K562 (cell line): ENCODE measurements at regions not wholly inside any gene's neighbourhood (a gene's known extent, or its start where the extent isn't known, plus 50 kb on each side); places are given as distances from the start of the nearest gene placed in this dataset.

Source experiments
- ATAC-seq: fragments of 200-7000 bp; cut with Tn5 transposase; 3 replicates; pipeline ENCODE4 v1.9.1; 2020; ENCODE audit warnings: moderate library complexity
- BruUV-seq: library from RNA; stranded (reverse); fragments of 400-500 nt; replicated peaks from 2 replicates; lab custom pipeline; 2021; lab: Mats Ljungman, UMichigan
- CTCF ChIA-PET: fragments of 300-600 bp; formaldehyde crosslinking; extraction: SDS; loops from one replicate; lab custom pipeline; 2021; ENCODE audit warnings: low intra/inter-chr PET ratio; lab: Yijun Ruan, JAX
- POLR2A ChIA-PET: fragments of 300-600, 350-650 bp; sonication (Branson Sonifier 250); formaldehyde crosslinking; extraction: SDS; loops from one replicate; lab custom pipeline; 2021; ENCODE audit warnings: antibody characterized with exemption, inconsistent platforms; lab: Yijun Ruan, JAX
- DNase-seq, 4 experiments: peaks; one replicate each; pipeline versions ENCODE4 v3.0.0 to v3.0.0-alpha.2; 2011 to 2018; ENCODE audit warnings: low spot score in 3 of 4, mixed read lengths in 3 of 4; ENCODE audit errors: extremely low read depth in 1 of 4
- FAIRE-seq: peaks from 2 replicates; lab custom pipeline; 2011; peaks lifted over from hg19 to GRCh38; lab: Jason Lieb, UNC
- H2AFZ ChIP-seq: 2 replicates; pipeline ENCODE4 v1.6.0; 2011; ENCODE audit warnings: low read depth, low read length, control low read depth, inconsistent platforms
- H3K27ac ChIP-seq: fragments of 200-600 bp; 3 replicates; pipeline ENCODE4 v1.8.0; 2011; ENCODE audit warnings: low read depth, mild to moderate bottlenecking, control low read depth, inconsistent platforms, low read length, moderate library complexity, mixed read lengths; ENCODE audit errors: extremely low read depth
- H3K27me3 ChIP-seq, 2 experiments: fragments of 300-600 bp in 1 of 2; 2 replicates in 1 of 2; 3 replicates in 1 of 2; pipeline versions ENCODE4 v1.6.0 to v1.8.0; 2011; ENCODE audit warnings: inconsistent platforms in 2 of 2, low read length in 2 of 2, mild to moderate bottlenecking in 1 of 2, mixed read lengths in 1 of 2, moderate library complexity in 1 of 2; ENCODE audit not compliant: control insufficient read depth in 2 of 2, insufficient read depth in 2 of 2
- H3K36me3 ChIP-seq: fragments of 300-600 bp; 3 replicates; pipeline ENCODE4 v1.8.0; 2011; ENCODE audit warnings: mild to moderate bottlenecking, low read length, inconsistent platforms; ENCODE audit not compliant: control insufficient read depth, insufficient read depth
- H3K4me1 ChIP-seq, 2 experiments: fragments of 200-600 bp in 1 of 2; replicated peaks in 1 of 2; 2 replicates in 1 of 2; 3 replicates in 1 of 2; pipeline versions ENCODE4 v1.5.1 to v1.8.0; 2011; ENCODE audit warnings: inconsistent platforms in 2 of 2, low read length in 2 of 2, mild to moderate bottlenecking in 1 of 2, mixed read lengths in 1 of 2, moderate library complexity in 1 of 2; ENCODE audit not compliant: control insufficient read depth in 2 of 2, insufficient read depth in 2 of 2
- H3K4me2 ChIP-seq: 2 replicates; pipeline ENCODE4 v1.6.1; 2011; ENCODE audit warnings: low read length, control low read depth, inconsistent platforms, mixed read lengths; ENCODE audit not compliant: insufficient read depth
- H3K4me3 ChIP-seq: fragments of 200-600 bp; sonication (generic), shearing (Covaris generic); 2 replicates; pipeline ENCODE4 v1.5.1; 2016; ENCODE audit warnings: control low read depth, inconsistent platforms
- H3K79me2 ChIP-seq: fragments of 200-600 bp; 3 replicates; pipeline ENCODE4 v1.8.0; 2011; ENCODE audit warnings: low read length, inconsistent platforms; ENCODE audit not compliant: control insufficient read depth, insufficient read depth
- H3K9ac ChIP-seq, 2 experiments: 2 replicates each; pipeline versions ENCODE4 v1.6.0 to v1.6.1; 2011; ENCODE audit warnings: low read depth in 2 of 2, low read length in 2 of 2, control low read depth in 1 of 2, inconsistent platforms in 1 of 2, mild to moderate bottlenecking in 1 of 2, mixed read lengths in 1 of 2; ENCODE audit not compliant: insufficient read depth in 1 of 2
- H3K9me1 ChIP-seq: one replicate; pipeline ENCODE4 v1.6.0; 2011; ENCODE audit warnings: inconsistent platforms, mild to moderate bottlenecking, low read length, moderate library complexity; ENCODE audit not compliant: control insufficient read depth, insufficient read depth
- H3K9me3 ChIP-seq: replicated peaks from 2 replicates; pipeline ENCODE4 v1.5.1; 2011; ENCODE audit warnings: low read depth, low read length, inconsistent platforms; ENCODE audit not compliant: control insufficient read depth, insufficient read depth
- H4K20me1 ChIP-seq: replicated peaks from 2 replicates; pipeline ENCODE4 v1.6.1; 2011; ENCODE audit warnings: low read length, inconsistent platforms, mixed read lengths; ENCODE audit not compliant: control insufficient read depth, insufficient read depth
- POLR2AphosphoS5 ChIP-seq: IDR thresholded peaks from 2 replicates; pipeline ENCODE4 v1.6.1; 2011; ENCODE audit warnings: mild to moderate bottlenecking, low read depth, low read length, moderate library complexity; ENCODE audit not compliant: control insufficient read depth, insufficient read depth
- POU5F1 ChIP-seq: fragments of 150-350 bp; IDR thresholded peaks from 2 replicates; pipeline ENCODE4 v1.6.1; 2014; ENCODE audit warnings: borderline replicate concordance, low read length, low read depth, mild to moderate bottlenecking; ENCODE audit not compliant: partially characterized antibody
- SREBF1 ChIP-seq: fragments of 150-350 bp; IDR thresholded peaks from 2 replicates; pipeline ENCODE4 v1.6.1; 2014; ENCODE audit warnings: antibody characterized with exemption, low read depth, low read length, borderline replicate concordance
- ZNF239 ChIP-seq: fragments of 250-450 bp; sonication (Bioruptor Pico); IDR thresholded peaks from 2 replicates; pipeline ENCODE4 v1.4.0; 2020; ENCODE audit warnings: mild to moderate bottlenecking
- ZNF316 ChIP-seq: fragments of 450-650 bp; IDR thresholded peaks from 2 replicates; pipeline ENCODE4 v1.6.1; 2016
- ZNF766 ChIP-seq: fragments of 200-800 bp; sonication (Bioruptor generic); conservative IDR thresholded peaks from 2 replicates; pipeline ENCODE4 v1.6.1; 2016; ENCODE audit warnings: missing genetic modification characterization, missing compliant biosample characterization
- WGBS: fragments of 100-300 bp; shearing (Covaris generic); methylation state at CpG from one replicate; pipeline ENCODE4 v1.1.6; 2016; ENCODE audit warnings: low coverage, mixed read lengths; ENCODE audit not compliant: insufficient coverage; ENCODE audit errors: missing lambda C conversion rate; 5-methylcytosine and 5-hydroxymethylcytosine counted together
- in situ Hi-C: fragments of 300-500 bp; cut with MboI; formaldehyde crosslinking; loops from 4 replicates; pipeline ENCODE4 v1.15.0; 2018; ENCODE audit warnings: inconsistent platforms, mixed read lengths
- intact Hi-C: fragments of 100-400 bp; cut with micrococcal nuclease; formaldehyde crosslinking; loops from 2 replicates; pipeline ENCODE4 v1.14.2; 2022
- TF ChIP-seq, protein P1 (sequence below): sonication (generic); formaldehyde crosslinking; IDR thresholded peaks from 2 replicates; pipeline ENCODE4 v1.8.0; 2022; ENCODE audit warnings: mild to moderate bottlenecking, low read depth, missing genetic modification reagents
- TF ChIP-seq, protein P2 (sequence below): fragments of 450-650 bp; IDR thresholded peaks from 2 replicates; pipeline ENCODE4 v1.6.1; 2017; ENCODE audit warnings: antibody characterized with exemption, mild to moderate bottlenecking
- TF ChIP-seq, protein P3 (sequence below): fragments of 250-450 bp; sonication (Bioruptor Pico); IDR thresholded peaks from 2 replicates; pipeline ENCODE4 v1.5.0; 2022; ENCODE audit warnings: mild to moderate bottlenecking
- TF ChIP-seq, protein P4 (sequence below), 2 experiments: fragments of 450-650 bp; conservative IDR thresholded peaks; 2 replicates each; pipeline ENCODE4 v1.6.1; 2017; ENCODE audit warnings: mild to moderate bottlenecking in 2 of 2, moderate library complexity in 2 of 2
- TF ChIP-seq, protein P5 (sequence below), 3 experiments: fragments of 200-800 bp in 1 of 3; sonication (Bioruptor generic) in 1 of 3; sonication (generic) in 1 of 3; formaldehyde crosslinking in 1 of 3; IDR thresholded peaks; 2 replicates each; pipeline versions ENCODE4 v1.6.1 to v1.8.0; 2016 to 2022; ENCODE audit warnings: mild to moderate bottlenecking in 2 of 3, missing compliant biosample characterization in 2 of 3, missing genetic modification characterization in 2 of 3, missing genetic modification reagents in 1 of 3

DNA sequence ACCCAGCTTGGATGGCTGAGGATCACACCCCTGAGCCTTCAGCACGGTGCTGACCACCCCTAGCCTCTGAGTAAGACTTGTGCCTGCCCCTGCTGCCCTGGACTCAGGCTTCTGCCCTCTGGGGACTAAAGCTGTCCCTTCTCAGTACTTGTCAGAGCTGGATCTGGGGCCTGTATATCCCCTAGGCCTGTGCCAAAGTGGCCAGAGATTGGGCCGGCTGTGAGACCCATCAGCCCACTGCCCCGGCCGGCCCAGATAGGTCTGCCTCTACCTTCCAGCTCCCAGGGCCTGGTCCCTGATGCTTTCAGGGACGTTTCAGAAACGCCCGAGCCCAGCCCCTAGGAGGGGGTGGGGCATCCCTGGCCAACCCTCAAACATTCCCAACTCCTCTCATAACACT is 137.8 kb downstream of the ZDHHC20 start:
- DNase-seq (no peak), FAIRE-seq (no peak), ATAC-seq (no peak)
- Histone ChIP-seq H3K4me2 (no peak overlapping the region), H4K20me1 (no peaks in the 10 kb centered on the region), H2AFZ (no peak overlapping the region), H3K27me3 (no peaks in the 10 kb centered on the region; a peak in 1 of 5 replicates), H3K9me1 (no peaks in the 10 kb centered on the region), H3K79me2 (no peaks in the 10 kb centered on the region), H3K9ac (no peak overlapping the region), H3K9me3 (no peaks in the 10 kb centered on the region), H3K27ac (no peak overlapping the region), H3K4me1 (peaks cover 0 to 3% of the 10 kb centered on the region in 2 experiments; a peak in 1 of 5 replicates), H3K4me3 (no peak overlapping the region), H3K36me3 (no peaks in the 10 kb centered on the region)
- in situ Hi-C loops, result no loop called here
- no TSS peak for BruUV-seq
- 13% methylated on average over 7 of the region's 7 CpGs for WGBS
- intact Hi-C loops, result no loop called here
- ChIA-PET POLR2A (no interaction called here), CTCF (no interaction called here)
- TF ChIP-seq SREBF1 (no peak), POLR2AphosphoS5 (no peak), POU5F1 (no peak), ZNF766 (CRISPR knock-in tag) (no peak), ZNF316 (no peak), ZNF239 (no peak)
- TF ChIP-seq, protein P1, sequence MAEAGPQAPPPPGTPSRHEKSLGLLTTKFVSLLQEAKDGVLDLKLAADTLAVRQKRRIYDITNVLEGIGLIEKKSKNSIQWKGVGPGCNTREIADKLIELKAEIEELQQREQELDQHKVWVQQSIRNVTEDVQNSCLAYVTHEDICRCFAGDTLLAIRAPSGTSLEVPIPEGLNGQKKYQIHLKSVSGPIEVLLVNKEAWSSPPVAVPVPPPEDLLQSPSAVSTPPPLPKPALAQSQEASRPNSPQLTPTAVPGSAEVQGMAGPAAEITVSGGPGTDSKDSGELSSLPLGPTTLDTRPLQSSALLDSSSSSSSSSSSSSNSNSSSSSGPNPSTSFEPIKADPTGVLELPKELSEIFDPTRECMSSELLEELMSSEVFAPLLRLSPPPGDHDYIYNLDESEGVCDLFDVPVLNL (CRISPR knock-in tag), result no peak
- TF ChIP-seq, protein P2, sequence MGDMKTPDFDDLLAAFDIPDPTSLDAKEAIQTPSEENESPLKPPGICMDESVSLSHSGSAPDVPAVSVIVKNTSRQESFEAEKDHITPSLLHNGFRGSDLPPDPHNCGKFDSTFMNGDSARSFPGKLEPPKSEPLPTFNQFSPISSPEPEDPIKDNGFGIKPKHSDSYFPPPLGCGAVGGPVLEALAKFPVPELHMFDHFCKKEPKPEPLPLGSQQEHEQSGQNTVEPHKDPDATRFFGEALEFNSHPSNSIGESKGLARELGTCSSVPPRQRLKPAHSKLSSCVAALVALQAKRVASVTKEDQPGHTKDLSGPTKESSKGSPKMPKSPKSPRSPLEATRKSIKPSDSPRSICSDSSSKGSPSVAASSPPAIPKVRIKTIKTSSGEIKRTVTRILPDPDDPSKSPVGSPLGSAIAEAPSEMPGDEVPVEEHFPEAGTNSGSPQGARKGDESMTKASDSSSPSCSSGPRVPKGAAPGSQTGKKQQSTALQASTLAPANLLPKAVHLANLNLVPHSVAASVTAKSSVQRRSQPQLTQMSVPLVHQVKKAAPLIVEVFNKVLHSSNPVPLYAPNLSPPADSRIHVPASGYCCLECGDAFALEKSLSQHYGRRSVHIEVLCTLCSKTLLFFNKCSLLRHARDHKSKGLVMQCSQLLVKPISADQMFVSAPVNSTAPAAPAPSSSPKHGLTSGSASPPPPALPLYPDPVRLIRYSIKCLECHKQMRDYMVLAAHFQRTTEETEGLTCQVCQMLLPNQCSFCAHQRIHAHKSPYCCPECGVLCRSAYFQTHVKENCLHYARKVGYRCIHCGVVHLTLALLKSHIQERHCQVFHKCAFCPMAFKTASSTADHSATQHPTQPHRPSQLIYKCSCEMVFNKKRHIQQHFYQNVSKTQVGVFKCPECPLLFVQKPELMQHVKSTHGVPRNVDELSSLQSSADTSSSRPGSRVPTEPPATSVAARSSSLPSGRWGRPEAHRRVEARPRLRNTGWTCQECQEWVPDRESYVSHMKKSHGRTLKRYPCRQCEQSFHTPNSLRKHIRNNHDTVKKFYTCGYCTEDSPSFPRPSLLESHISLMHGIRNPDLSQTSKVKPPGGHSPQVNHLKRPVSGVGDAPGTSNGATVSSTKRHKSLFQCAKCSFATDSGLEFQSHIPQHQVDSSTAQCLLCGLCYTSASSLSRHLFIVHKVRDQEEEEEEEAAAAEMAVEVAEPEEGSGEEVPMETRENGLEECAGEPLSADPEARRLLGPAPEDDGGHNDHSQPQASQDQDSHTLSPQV, result no peak
- TF ChIP-seq, protein P3, sequence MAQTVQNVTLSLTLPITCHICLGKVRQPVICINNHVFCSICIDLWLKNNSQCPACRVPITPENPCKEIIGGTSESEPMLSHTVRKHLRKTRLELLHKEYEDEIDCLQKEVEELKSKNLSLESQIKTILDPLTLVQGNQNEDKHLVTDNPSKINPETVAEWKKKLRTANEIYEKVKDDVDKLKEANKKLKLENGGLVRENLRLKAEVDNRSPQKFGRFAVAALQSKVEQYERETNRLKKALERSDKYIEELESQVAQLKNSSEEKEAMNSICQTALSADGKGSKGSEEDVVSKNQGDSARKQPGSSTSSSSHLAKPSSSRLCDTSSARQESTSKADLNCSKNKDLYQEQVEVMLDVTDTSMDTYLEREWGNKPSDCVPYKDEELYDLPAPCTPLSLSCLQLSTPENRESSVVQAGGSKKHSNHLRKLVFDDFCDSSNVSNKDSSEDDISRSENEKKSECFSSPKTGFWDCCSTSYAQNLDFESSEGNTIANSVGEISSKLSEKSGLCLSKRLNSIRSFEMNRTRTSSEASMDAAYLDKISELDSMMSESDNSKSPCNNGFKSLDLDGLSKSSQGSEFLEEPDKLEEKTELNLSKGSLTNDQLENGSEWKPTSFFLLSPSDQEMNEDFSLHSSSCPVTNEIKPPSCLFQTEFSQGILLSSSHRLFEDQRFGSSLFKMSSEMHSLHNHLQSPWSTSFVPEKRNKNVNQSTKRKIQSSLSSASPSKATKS (CRISPR knock-in tag), result no peak
- TF ChIP-seq, protein P4, sequence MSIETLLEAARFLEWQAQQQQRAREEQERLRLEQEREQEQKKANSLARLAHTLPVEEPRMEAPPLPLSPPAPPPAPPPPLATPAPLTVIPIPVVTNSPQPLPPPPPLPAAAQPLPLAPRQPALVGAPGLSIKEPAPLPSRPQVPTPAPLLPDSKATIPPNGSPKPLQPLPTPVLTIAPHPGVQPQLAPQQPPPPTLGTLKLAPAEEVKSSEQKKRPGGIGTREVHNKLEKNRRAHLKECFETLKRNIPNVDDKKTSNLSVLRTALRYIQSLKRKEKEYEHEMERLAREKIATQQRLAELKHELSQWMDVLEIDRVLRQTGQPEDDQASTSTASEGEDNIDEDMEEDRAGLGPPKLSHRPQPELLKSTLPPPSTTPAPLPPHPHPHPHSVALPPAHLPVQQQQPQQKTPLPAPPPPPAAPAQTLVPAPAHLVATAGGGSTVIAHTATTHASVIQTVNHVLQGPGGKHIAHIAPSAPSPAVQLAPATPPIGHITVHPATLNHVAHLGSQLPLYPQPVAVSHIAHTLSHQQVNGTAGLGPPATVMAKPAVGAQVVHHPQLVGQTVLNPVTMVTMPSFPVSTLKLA (conservative IDR thresholded peaks at IDR 0.05), result no peak
- TF ChIP-seq, protein P5, sequence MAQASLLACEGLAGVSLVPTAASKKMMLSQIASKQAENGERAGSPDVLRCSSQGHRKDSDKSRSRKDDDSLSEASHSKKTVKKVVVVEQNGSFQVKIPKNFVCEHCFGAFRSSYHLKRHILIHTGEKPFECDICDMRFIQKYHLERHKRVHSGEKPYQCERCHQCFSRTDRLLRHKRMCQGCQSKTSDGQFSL (CRISPR knock-in tag; IDR thresholded peaks at IDR 0.05), result no peak
- TF ChIP-seq, protein P5 (tag; IDR thresholded peaks at IDR 0.05), result no peak
